CD4-positive, alpha-beta T cell (primary cell): ENCODE measurements at regions not wholly inside any gene's neighbourhood (a gene's known extent, or its start where the extent isn't known, plus 50 kb on each side); places are given as distances from the start of the nearest gene placed in this dataset.

Source experiments
- ATAC-seq: fragments of 200-7000 bp; cut with Tn5 transposase; one replicate; pipeline ENCODE4 v1.10.0; 2022; ENCODE audit warnings: mild to moderate bottlenecking; ENCODE audit not compliant: poor library complexity
- CTCF ChIA-PET: fragments of 350-600 bp; sonication (Branson Sonifier 250); formaldehyde crosslinking; loops from one replicate; lab custom pipeline; 2021; ENCODE audit warnings: antibody characterized with exemption, inconsistent platforms; lab: Charles Lee
- POLR2A ChIA-PET: fragments of 350-600 bp; sonication (Branson Sonifier 250); formaldehyde crosslinking; loops from one replicate; lab custom pipeline; 2021; ENCODE audit warnings: antibody characterized with exemption, inconsistent platforms; lab: Charles Lee
- DNase-seq, 14 experiments: peaks; one replicate each; pipeline ENCODE4 v3.0.0-alpha.2; 2013 to 2020; ENCODE audit warnings: mixed read lengths in 2 of 14
- H3K27ac ChIP-seq, 2 donors: one replicate each; pipeline versions ENCODE4 v1.5.1 to v1.7.0; 2013; ENCODE audit warnings: low read length in 2 of 2, low read depth in 1 of 2, mild to moderate bottlenecking in 1 of 2
- H3K27me3 ChIP-seq, 2 experiments: 1 replicate in 1 of 2; 2 replicates in 1 of 2; pipeline versions ENCODE4 v1.6.1 to v1.7.0; 2013; ENCODE audit warnings: low read length in 2 of 2, control low read depth in 1 of 2, mild to moderate bottlenecking in 1 of 2, moderate library complexity in 1 of 2; ENCODE audit not compliant: insufficient read depth in 2 of 2, control insufficient read depth in 1 of 2
- H3K36me3 ChIP-seq: one replicate; pipeline ENCODE4 v1.6.1; 2013; ENCODE audit warnings: low read length, control low read depth; ENCODE audit not compliant: insufficient read depth
- H3K4me1 ChIP-seq: one replicate; pipeline ENCODE4 v1.6.1; 2013; ENCODE audit warnings: low read length, control low read depth; ENCODE audit not compliant: insufficient read depth
- H3K4me3 ChIP-seq: one replicate; pipeline ENCODE4 v1.5.1; 2013; ENCODE audit warnings: mild to moderate bottlenecking, low read length, moderate library complexity
- H3K9me3 ChIP-seq, 2 experiments: 1 replicate in 1 of 2; 2 replicates in 1 of 2; pipeline versions ENCODE4 v1.6.1 to v1.7.0; 2013; ENCODE audit warnings: low read length in 2 of 2, mild to moderate bottlenecking in 2 of 2, control low read depth in 1 of 2, moderate library complexity in 1 of 2; ENCODE audit not compliant: control insufficient read depth in 1 of 2, insufficient read depth in 1 of 2
- H3K27ac Mint-ChIP-seq: one replicate; pipeline ENCODE4 v1.8.0; 2020; ENCODE audit warnings: mixed read lengths
- H3K27me3 Mint-ChIP-seq: one replicate; pipeline ENCODE4 v1.8.0; 2021; ENCODE audit warnings: mixed read lengths
- H3K36me3 Mint-ChIP-seq: one replicate; pipeline ENCODE4 v1.8.0; 2021; ENCODE audit warnings: low read depth, mixed read lengths
- H3K4me1 Mint-ChIP-seq: one replicate; pipeline ENCODE4 v1.8.0; 2021; ENCODE audit warnings: low read depth, mixed read lengths
- H3K4me3 Mint-ChIP-seq: one replicate; pipeline ENCODE4 v1.8.0; 2020; ENCODE audit warnings: mild to moderate bottlenecking, mixed read lengths
- H3K9me3 Mint-ChIP-seq: one replicate; pipeline ENCODE4 v1.8.0; 2020; ENCODE audit warnings: mixed read lengths
- CTCF ChIP-seq: fragments of 200-600 bp; IDR thresholded peaks from one replicate; pipeline ENCODE4 v1.8.0; 2022; ENCODE audit warnings: antibody characterized with exemption, mild to moderate bottlenecking
- intact Hi-C, 2 experiments: fragments of 100-400 bp; cut with DNase I in 1 of 2; cut with micrococcal nuclease in 1 of 2; formaldehyde crosslinking; loops; one replicate each; pipeline versions ENCODE4 v1.15.1 to v1.9.0; 2023 to 2025; cut with DNase I, micrococcal nuclease

GRCh38 chr22:48376936-48377712 is 1450.5 kb downstream of the BRD1 start:
- peaks cover 4 to 15% of the 10 kb centered on the region in 2 experiments for H3K27me3 ChIP-seq
- ChIA-PET POLR2A (no interaction called here), CTCF (no interaction called here)
- intact Hi-C loops, result no loop called here
- peak in 1 of 14 experiments; percentile 14 for DNase-seq
- no peak overlapping the region for H3K4me3 Mint-ChIP-seq
- H3K9me3 ChIP-seq, result peaks cover 0 to 13% of the 10 kb centered on the region in 2 experiments
- H3K9me3 Mint-ChIP-seq, result no peaks in the 10 kb centered on the region
- H3K27ac ChIP-seq, result no peak overlapping the region
- peaks cover 42% of the 10 kb centered on the region for H3K27me3 Mint-ChIP-seq
- no peaks in the 10 kb centered on the region for H3K4me1 ChIP-seq
- H3K36me3 Mint-ChIP-seq, result no peaks in the 10 kb centered on the region
- ATAC-seq, result no peak
- H3K4me3 ChIP-seq, result no peak overlapping the region
- no peak overlapping the region for H3K27ac Mint-ChIP-seq
- no peak for TF ChIP-seq CTCF
- H3K36me3 ChIP-seq, result no peaks in the 10 kb centered on the region
- H3K4me1 Mint-ChIP-seq, result no peaks in the 10 kb centered on the region

GRCh38 chr22:48376428-48376827 is 1451.2 kb downstream of the BRD1 start:
- Mint-ChIP-seq H3K27me3 (peaks cover 43% of the 10 kb centered on the region), H3K9me3 (no peaks in the 10 kb centered on the region), H3K36me3 (no peaks in the 10 kb centered on the region), H3K4me3 (no peak overlapping the region), H3K27ac (no peak overlapping the region), H3K4me1 (no peaks in the 10 kb centered on the region)
- no peak for TF ChIP-seq CTCF
- no peak for DNase-seq
- ChIA-PET CTCF (no interaction called here), POLR2A (no interaction called here)
- no peak overlapping the region for H3K27ac ChIP-seq
- intact Hi-C loops, result no loop called here
- no peak overlapping the region for H3K4me3 ChIP-seq
- peaks cover 4 to 15% of the 10 kb centered on the region in 2 experiments for H3K27me3 ChIP-seq
- no peaks in the 10 kb centered on the region for H3K36me3 ChIP-seq
- no peak for ATAC-seq
- H3K4me1 ChIP-seq, result no peaks in the 10 kb centered on the region
- H3K9me3 ChIP-seq, result peaks cover 0 to 11% of the 10 kb centered on the region in 2 experiments

GRCh38 chr22:48373626-48374173 is 1454.0 kb downstream of the BRD1 start:
- H3K27ac Mint-ChIP-seq, result no peak overlapping the region
- H3K36me3 Mint-ChIP-seq, result no peaks in the 10 kb centered on the region
- intact Hi-C loops, result no loop called here

More at GRCh38 chr22:48373626-48374173, 1454.0 kb downstream of the BRD1 start:
- ATAC-seq (no peak), DNase-seq (peak in 1 of 14 experiments; percentile 10)
- no peak for TF ChIP-seq CTCF
- Histone ChIP-seq H3K27me3 (peaks cover 4 to 15% of the 10 kb centered on the region in 2 experiments), H3K27ac (no peak overlapping the region), H3K4me1 (no peaks in the 10 kb centered on the region), H3K36me3 (no peaks in the 10 kb centered on the region), H3K4me3 (no peak overlapping the region), H3K9me3 (no peaks in the 10 kb centered on the region)
- ChIA-PET CTCF (no interaction called here), POLR2A (no interaction called here)
- no peaks in the 10 kb centered on the region for H3K9me3 Mint-ChIP-seq
- no peak overlapping the region for H3K4me3 Mint-ChIP-seq
- H3K4me1 Mint-ChIP-seq, result no peaks in the 10 kb centered on the region
- peaks cover 40% of the 10 kb centered on the region for H3K27me3 Mint-ChIP-seq
